Fibroblast of lung (primary cell): ENCODE measurements at regions not wholly inside any gene's neighbourhood (a gene's known extent, or its start where the extent isn't known, plus 50 kb on each side); places are given as distances from the start of the nearest gene placed in this dataset.

Experiments
- DNase-seq, 2 donors: peaks; one replicate each; pipeline versions ENCODE4 v3.0.0 to v3.0.0-alpha.2; 2010; ENCODE audit warnings: low read depth in 2 of 2
- H2AFZ ChIP-seq: 2 replicates; pipeline ENCODE4 v1.5.1; 2012; ENCODE audit warnings: low read length, control low read depth, inconsistent platforms
- H3K27ac ChIP-seq: 2 replicates; pipeline ENCODE4 v1.5.1; 2011; ENCODE audit warnings: low read length, control low read depth; ENCODE audit not compliant: insufficient read depth
- H3K27me3 ChIP-seq: 2 replicates; pipeline ENCODE4 v1.5.1; 2011; ENCODE audit warnings: mild to moderate bottlenecking, low read length; ENCODE audit not compliant: control insufficient read depth, insufficient read depth
- H3K36me3 ChIP-seq: 2 replicates; pipeline ENCODE4 v1.5.1; 2011; ENCODE audit warnings: low read length; ENCODE audit not compliant: control insufficient read depth, insufficient read depth
- H3K4me1 ChIP-seq: 2 replicates; pipeline ENCODE4 v1.5.1; 2011; ENCODE audit warnings: low read length; ENCODE audit not compliant: control insufficient read depth, insufficient read depth; ENCODE audit errors: extremely low read depth
- H3K4me2 ChIP-seq: 2 replicates; pipeline ENCODE4 v1.5.1; 2011; ENCODE audit warnings: low read length, control low read depth; ENCODE audit not compliant: insufficient read depth; ENCODE audit errors: extremely low read depth
- H3K4me3 ChIP-seq, 4 experiments: fragments of 200-600 bp in 1 of 4; sonication (generic) in 1 of 4; replicated peaks in 1 of 4; 2 replicates each; pipeline ENCODE4 v1.5.1; 2011 to 2016; ENCODE audit warnings: low read length in 4 of 4, low read depth in 3 of 4, mild to moderate bottlenecking in 3 of 4, control low read depth in 2 of 4, inconsistent platforms in 1 of 4, mixed read lengths in 1 of 4; ENCODE audit not compliant: insufficient read depth in 1 of 4; ENCODE audit errors: control extremely low read depth in 1 of 4
- H3K79me2 ChIP-seq: 2 replicates; pipeline ENCODE4 v1.5.1; 2012; ENCODE audit warnings: mild to moderate bottlenecking, low read length, inconsistent platforms; ENCODE audit not compliant: control insufficient read depth, insufficient read depth
- H3K9ac ChIP-seq: 2 replicates; pipeline ENCODE4 v1.5.1; 2011; ENCODE audit warnings: mild to moderate bottlenecking, low read length, control low read depth; ENCODE audit not compliant: insufficient read depth
- H3K9me3 ChIP-seq: 2 replicates; pipeline ENCODE4 v1.5.1; 2012; ENCODE audit warnings: low read depth, low read length; ENCODE audit not compliant: control insufficient read depth, insufficient read depth
- H4K20me1 ChIP-seq: 2 replicates; pipeline ENCODE4 v1.5.1; 2011; ENCODE audit warnings: low read length; ENCODE audit not compliant: control insufficient read depth, insufficient read depth; ENCODE audit errors: extremely low read depth
- EZH2 ChIP-seq: IDR thresholded peaks from 2 replicates; pipeline ENCODE4 v1.5.1; 2012; ENCODE audit warnings: low read length, control low read depth, mild to moderate bottlenecking; ENCODE audit errors: missing control alignments
- TF ChIP-seq, protein P1 (sequence below), 2 donors: IDR thresholded peaks in 1 of 2; conservative IDR thresholded peaks in 1 of 2; 1 replicate in 1 of 2; 2 replicates in 1 of 2; pipeline ENCODE4 v1.5.1; 2011 to 2012; ENCODE audit warnings: low read length in 2 of 2, control low read depth in 1 of 2, inconsistent platforms in 1 of 2, low read depth in 1 of 2, mild to moderate bottlenecking in 1 of 2

DNA sequence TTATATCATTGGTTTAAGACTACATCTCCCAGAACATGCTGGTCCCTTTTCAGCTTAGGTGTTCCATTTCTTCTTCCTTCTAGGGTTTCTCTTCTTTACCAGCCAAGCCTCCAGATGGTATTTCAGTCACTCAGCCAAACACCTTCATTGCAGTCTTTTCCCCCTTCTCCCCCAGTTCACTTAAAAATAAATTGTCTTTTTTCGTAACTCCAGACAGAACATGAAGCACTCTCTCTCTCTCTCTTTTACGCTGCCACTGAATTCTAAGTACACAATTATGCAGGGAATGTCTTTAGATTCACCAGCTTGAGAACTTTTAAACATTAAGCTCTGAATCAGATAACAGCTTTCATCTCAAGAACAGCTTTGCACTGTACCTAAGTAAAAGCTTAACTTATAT, 419.7 kb upstream of the BRINP1 start:
- DNase-seq, result no peak
- Histone ChIP-seq H3K79me2 (no peaks in the 10 kb centered on the region), H3K9ac (no peak overlapping the region), H3K4me2 (no peak overlapping the region), H3K27me3 (no peaks in the 10 kb centered on the region), H3K4me1 (no peaks in the 10 kb centered on the region), H3K4me3 (no peak overlapping the region), H2AFZ (no peak overlapping the region), H3K9me3 (no peaks in the 10 kb centered on the region), H3K27ac (no peak overlapping the region), H4K20me1 (no peaks in the 10 kb centered on the region), H3K36me3 (no peaks in the 10 kb centered on the region)
- no peak for TF ChIP-seq EZH2

DNA sequence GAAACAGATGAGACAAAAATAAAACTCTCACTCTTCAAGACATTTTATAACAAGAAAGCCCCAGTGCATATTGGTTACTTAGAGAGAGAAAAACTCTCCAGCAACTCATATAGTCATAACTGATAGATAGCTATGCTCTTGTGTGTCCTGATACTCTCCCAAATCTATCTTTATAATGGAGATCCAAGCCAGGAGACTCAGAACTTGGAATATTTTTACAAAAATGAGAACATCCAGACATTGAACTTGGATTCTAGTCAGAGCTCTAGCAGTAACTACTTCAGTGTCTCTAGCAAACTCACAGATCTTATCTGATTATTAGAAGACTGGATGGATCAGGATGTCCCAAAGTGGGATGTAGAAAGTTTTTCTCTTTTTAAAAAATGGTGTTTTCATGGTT, 412.7 kb upstream of the BRINP1 start:
- no peaks in the 10 kb centered on the region for H3K36me3 ChIP-seq
- H3K27me3 ChIP-seq, result no peaks in the 10 kb centered on the region
- H4K20me1 ChIP-seq, result no peaks in the 10 kb centered on the region
- H3K27ac ChIP-seq, result no peak overlapping the region
- no peaks in the 10 kb centered on the region for H3K4me1 ChIP-seq
- no peak overlapping the region for H2AFZ ChIP-seq
- H3K4me3 ChIP-seq, result no peak overlapping the region
- no peaks in the 10 kb centered on the region for H3K9me3 ChIP-seq
- no peaks in the 10 kb centered on the region for H3K79me2 ChIP-seq
- TF ChIP-seq EZH2, result no peak
- TF ChIP-seq, protein P1, sequence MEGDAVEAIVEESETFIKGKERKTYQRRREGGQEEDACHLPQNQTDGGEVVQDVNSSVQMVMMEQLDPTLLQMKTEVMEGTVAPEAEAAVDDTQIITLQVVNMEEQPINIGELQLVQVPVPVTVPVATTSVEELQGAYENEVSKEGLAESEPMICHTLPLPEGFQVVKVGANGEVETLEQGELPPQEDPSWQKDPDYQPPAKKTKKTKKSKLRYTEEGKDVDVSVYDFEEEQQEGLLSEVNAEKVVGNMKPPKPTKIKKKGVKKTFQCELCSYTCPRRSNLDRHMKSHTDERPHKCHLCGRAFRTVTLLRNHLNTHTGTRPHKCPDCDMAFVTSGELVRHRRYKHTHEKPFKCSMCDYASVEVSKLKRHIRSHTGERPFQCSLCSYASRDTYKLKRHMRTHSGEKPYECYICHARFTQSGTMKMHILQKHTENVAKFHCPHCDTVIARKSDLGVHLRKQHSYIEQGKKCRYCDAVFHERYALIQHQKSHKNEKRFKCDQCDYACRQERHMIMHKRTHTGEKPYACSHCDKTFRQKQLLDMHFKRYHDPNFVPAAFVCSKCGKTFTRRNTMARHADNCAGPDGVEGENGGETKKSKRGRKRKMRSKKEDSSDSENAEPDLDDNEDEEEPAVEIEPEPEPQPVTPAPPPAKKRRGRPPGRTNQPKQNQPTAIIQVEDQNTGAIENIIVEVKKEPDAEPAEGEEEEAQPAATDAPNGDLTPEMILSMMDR (conservative IDR thresholded peaks at IDR 0.05 in 1 of 2, IDR thresholded peaks at IDR 0.05 in 1 of 2; ENCODE audit: low read depth in 1 of 2, low read length in 2 of 2), result no peak
- DNase-seq, result no peak
- H3K4me2 ChIP-seq, result no peak overlapping the region
- no peak overlapping the region for H3K9ac ChIP-seq

GRCh38 chr9:119775410-119775809, 406.2 kb upstream of the BRINP1 start:
- H3K4me3 ChIP-seq, result no peak overlapping the region
- no peaks in the 10 kb centered on the region for H4K20me1 ChIP-seq
- TF ChIP-seq, protein P1 (conservative IDR thresholded peaks at IDR 0.05 in 1 of 2, IDR thresholded peaks at IDR 0.05 in 1 of 2; ENCODE audit: low read depth in 1 of 2, low read length in 2 of 2), result no peak
- TF ChIP-seq EZH2, result no peak
- no peaks in the 10 kb centered on the region for H3K4me1 ChIP-seq
- H3K79me2 ChIP-seq, result no peaks in the 10 kb centered on the region
- H3K27me3 ChIP-seq, result no peaks in the 10 kb centered on the region
- no peaks in the 10 kb centered on the region for H3K36me3 ChIP-seq
- DNase-seq, result peak in 1 of 2 donors; percentile 1
- no peaks in the 10 kb centered on the region for H3K9me3 ChIP-seq
- no peak overlapping the region for H2AFZ ChIP-seq
- no peak overlapping the region for H3K27ac ChIP-seq
- no peak overlapping the region for H3K9ac ChIP-seq
- H3K4me2 ChIP-seq, result no peak overlapping the region
